Cardiac septum (tissue), 1 donor: ENCODE measurements at regions not wholly inside any gene's neighbourhood (a gene's known extent, or its start where the extent isn't known, plus 50 kb on each side); places are given as distances from the start of the nearest gene placed in this dataset.

ENCODE experiments used
- DNase-seq: peaks from one replicate; pipeline ENCODE4 v3.0.0-alpha.2; 2020; ENCODE audit warnings: low spot score
- intact Hi-C: fragments of 100-400 bp; cut with DNase I; formaldehyde crosslinking; loops from one replicate; pipeline ENCODE4 v1.14.0; 2022
- donor health status: DM: no; HTN: no; CAD: no.

- DNase-seq, result no peak
- intact Hi-C loops, result no loop called here
Measured at GRCh38 chr22:47573141-47573540, 810.7 kb downstream of the TBC1D22A start.

GRCh38 chr22:47572443-47572842 lies 810.0 kb downstream of the TBC1D22A start:
- intact Hi-C loops, result no loop called here
- DNase-seq, result no peak

GRCh38 chr22:47571616-47572015 lies 809.2 kb downstream of the TBC1D22A start:
- intact Hi-C loops, result no loop called here
- DNase-seq, result no peak

DNA sequence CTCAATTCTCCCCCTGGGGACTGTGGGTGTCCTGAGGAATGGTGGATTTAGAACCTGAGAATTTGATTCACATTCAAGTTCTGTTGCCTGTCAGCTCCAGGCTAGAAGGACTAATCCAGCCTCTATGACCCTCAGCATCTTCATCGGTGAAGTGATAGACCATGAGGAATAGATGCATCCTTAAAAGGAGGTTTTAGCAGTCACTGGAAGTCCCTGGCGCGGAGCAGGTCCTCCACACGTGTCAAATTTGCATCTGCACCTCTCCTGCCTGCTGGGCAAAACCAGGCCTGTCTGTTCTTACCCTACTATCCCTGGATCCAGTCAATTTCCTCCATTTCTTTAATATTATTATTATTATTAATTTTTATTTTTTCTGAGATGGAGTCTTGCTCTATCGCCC lies 808.4 kb downstream of the TBC1D22A start:
- no peak for DNase-seq
- intact Hi-C loops, result no loop called here

GRCh38 chr22:47570300-47570685 lies 807.8 kb downstream of the TBC1D22A start:
- DNase-seq, result no peak
- intact Hi-C loops, result no loop called here

DNA sequence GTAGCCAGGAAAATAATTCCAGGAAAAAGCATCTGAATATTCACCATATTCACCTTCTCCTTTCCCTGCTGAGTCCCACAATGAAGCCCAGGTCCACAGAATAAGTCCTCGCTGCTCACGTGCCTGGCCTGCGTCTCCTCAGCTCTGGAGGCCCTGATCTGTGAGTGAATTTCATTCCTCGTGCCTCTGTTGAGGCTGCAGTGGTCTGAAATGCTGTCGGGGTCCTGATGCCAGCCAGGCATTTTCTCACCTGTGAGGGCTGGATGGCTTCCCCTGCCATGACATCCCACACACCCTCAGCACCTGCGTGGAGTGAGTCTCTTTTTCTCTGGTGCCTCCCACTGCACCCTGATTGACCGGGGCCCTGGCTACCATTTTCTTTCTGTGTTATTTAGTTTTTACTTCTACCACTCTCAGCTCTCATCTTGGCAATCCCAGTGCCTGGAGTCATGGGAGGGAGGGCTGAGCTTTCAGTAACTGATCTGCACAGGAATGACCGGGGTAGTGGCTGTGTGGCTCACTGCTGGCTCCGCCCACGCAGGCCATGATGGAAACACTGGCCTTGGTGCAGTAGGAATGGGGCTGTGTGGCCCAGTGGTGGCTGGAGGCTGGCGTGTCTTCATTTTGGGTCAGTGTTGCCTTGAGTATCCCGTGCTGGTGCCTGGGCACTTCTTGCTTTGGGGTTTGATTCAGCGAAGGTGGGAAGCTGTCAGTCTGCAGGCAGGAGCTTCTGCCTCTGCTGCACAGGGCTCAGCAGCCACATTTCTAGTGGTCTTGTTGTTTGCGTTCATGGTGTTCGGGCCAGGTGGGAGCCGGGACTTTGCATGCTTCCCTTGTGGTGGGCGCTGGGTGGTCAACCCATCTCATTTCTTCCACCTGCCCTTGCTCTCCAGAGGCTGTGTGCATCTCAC lies 807.2 kb downstream of the TBC1D22A start:
- intact Hi-C loops, result no loop called here
- DNase-seq, result no peak

GRCh38 chr22:47568700-47569099 lies 806.2 kb downstream of the TBC1D22A start:
- no peak for DNase-seq
- intact Hi-C loops, result no loop called here

- intact Hi-C loops, result no loop called here
- DNase-seq, result no peak
Measured at GRCh38 chr22:47567126-47568090, 805.0 kb downstream of the TBC1D22A start.

GRCh38 chr22:47566491-47566890 lies 804.0 kb downstream of the TBC1D22A start:
- intact Hi-C loops, result no loop called here
- no peak for DNase-seq

GRCh38 chr22:47565607-47566006 lies 803.2 kb downstream of the TBC1D22A start:
- intact Hi-C loops, result no loop called here
- no peak for DNase-seq

DNA sequence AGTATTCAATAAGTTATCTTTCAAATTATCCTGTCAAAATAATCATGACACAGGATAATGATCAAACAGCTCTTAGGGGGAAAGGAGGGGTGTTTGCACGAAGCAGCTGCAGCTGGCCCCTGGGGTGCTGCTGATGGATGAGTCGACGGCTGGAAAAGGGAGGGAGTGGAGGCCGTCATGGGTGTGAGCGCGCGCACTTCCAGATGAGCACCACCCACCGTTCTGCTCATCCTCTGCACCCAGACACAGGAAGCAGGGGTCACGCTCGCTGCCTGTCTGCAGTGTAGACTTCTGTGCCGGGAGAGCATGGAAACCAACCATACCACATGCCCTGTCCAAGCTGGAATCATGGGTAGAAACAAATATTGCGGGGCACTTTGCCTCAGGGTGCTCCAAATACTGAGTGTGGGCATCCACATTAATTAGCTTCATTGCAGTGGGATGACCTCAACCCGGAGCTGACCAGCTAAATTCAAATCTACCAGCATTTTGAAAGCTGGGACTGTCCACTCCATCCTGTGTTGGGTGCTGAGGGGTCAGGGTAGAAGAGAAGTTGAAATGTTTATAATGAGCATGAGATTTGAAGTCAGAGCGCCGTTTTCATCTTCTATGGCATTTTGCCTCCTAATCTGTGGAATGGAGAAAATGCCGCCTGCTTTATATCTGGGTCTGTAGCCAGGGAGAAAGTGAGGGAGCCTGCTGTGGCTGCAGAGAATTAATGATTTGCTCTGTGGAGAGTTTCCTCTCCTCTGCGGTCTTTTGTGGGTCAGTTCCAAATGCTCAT lies 802.4 kb downstream of the TBC1D22A start:
- intact Hi-C loops, result no loop called here
- no peak for DNase-seq

DNA sequence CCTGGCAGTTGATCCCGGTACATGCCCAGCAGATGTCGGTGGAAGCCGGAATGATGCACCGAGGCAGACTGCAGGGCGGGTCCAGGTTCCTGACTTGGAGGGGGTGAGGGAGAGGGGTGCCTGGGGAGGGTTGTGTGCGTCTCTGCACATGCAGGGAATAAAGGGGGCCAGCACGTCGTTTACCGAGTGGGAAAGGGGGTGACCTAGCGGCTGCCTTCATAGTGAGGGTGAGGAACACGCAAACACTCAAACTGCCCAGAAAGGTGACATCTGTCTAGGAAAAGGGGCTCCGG lies 801.7 kb downstream of the TBC1D22A start:
- DNase-seq, result no peak
- intact Hi-C loops, result no loop called here

DNA sequence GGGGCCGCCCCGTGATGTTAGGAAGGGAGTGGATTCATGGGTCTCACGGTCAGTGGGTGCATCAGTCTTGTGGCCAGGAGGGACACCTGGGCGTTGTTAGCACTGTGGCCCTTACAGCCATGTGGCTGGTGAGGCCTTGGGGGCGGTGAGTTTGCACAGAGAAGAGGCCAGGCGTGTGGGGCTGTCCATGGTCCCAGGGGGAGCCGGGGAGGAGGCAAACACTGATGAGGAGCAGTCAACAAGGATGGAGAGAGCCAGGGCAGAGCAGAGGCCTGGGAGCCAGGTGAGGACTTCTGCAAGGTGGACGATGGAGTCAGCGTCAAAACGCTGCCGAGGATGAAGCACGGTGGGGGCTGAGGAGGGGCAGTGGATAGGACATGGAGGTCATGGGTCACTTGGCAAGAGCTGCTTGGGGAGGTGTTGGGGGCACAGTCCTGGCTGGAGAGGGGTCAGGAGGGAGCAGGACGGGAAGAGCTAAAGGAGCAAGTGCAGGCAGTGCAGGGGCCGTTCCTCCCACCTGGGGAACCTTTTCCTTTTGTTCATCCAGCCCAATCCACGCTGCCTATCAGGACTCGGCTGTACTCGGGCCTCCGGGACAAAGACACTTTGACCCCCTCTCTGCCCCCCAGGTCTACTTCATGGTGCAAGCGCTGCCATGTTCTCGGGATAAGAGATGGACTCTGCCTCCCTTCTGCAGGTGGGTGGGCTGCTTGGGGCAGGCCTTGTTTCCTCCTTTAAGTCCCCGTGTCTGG lies 801.1 kb downstream of the TBC1D22A start:
- intact Hi-C loops, result no loop called here
- DNase-seq, result no peak

DNA sequence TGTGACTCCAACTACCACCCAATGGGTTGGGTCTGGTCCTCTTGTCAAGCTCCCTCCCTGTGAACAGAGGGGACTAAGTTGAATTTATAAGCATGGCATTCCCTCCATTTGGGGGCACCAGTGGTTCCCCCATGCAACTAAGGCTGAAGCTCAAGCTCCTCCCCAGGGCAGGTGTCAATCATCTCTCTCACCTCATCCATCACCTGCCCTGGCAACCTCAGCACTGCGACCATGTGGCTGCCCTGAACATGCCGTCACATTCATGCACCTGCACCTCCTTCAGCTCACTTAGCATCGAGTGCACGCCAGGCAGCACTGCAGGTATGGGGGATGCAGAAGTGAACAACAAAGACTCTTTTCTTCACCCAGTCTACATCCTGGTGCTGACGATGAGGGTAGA lies 799.3 kb downstream of the TBC1D22A start:
- intact Hi-C loops, result no loop called here
- no peak for DNase-seq

DNA sequence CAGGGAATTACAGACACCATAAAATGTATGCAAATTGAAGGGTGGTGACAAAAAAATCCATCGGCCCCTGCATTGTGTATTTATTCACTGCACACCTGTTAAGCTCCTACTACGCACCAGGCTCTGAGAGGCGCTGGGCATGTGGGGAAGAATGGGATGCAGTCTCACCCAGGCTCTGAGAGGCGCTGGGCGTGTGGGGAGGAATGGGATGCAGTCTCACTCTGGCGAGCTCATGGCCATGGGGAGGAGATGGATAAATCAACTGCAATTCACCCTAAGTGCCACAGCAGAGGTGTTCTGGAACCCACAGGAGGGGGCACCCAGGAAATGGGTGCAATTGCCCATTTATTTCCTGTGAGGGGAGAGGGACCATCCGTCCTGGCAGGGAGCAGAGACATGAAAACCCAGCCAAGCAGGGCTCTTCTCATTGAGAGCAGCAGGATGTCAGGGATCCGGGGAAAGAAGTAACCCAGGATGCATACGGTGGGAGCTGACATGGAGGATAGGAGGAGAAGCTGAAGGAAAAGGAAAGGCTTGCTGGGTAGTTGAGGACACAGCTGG lies 798.7 kb downstream of the TBC1D22A start:
- no peak for DNase-seq
- intact Hi-C loops, result no loop called here

DNA sequence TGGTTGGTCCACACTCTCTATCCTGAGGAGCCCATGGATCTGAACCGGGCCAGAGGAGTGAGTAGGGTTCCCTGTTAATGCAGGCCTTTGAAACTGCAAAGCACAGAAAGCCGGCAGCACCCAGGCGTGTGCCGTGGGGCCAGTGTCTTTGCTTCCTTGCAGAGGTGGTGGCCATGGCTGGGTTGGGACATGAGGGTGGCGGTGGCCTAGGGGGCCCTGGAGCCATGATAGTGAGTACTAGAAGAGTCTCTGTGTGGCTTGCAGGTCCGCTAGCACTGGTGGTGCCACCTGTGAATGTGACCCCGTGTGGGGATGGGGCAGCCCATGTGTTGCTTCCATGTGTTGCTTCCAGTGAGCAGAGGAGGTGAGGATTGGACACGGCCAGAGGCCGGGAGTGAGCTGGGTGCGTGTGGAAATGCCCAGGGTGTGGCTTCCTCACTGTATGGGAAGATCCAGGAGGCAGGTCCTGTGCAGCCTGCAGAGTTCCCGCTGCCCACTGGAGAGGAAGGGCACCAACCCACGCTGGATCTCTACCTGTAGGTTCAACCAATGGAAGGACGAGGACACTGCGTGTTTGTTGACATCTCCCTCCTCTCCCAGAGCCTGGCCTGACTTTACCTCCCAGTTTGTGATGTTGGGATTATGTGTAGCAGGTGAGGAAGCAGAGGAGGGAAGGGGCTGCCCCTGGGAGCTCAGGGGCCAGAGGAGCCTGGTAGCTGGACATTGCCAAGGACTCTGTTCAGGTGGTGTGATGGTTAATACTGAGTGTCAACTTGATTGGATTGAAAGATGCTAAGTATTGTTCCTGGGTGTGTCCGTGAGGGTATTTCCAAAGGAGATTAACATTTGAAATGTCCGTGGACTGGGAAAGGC lies 796.6 kb downstream of the TBC1D22A start:
- no peak for DNase-seq
- intact Hi-C loops, result no loop called here

GRCh38 chr22:47556473-47556872 lies 794.0 kb downstream of the TBC1D22A start:
- intact Hi-C loops, result no loop called here
- no peak for DNase-seq

DNA sequence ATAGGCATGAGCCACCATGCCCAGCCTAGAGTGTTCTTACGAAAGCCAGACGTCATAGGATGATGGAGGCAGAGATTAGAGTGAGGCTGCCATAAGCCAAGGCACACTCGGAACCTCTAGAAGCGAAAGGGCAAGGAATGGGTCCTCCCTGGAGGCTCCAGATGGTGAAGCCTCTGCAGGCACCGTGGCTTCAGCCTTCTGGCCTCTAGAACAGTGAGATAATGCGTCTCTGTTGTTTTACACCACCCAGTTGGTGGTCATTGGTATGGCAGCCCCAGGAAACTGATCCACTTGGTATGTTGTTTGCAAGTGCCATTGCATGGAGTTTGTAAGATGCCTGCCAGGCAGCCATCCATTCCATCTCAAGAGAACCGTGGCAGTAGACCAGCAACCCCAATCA lies 791.0 kb downstream of the TBC1D22A start:
- DNase-seq, result no peak
- intact Hi-C loops, result no loop called here
